ENCODE measurements at regions not wholly inside any gene's neighbourhood (a gene's known extent, or its start where the extent isn't known, plus 50 kb on each side); places are given as distances from the start of the nearest gene placed in this dataset.

DNA sequence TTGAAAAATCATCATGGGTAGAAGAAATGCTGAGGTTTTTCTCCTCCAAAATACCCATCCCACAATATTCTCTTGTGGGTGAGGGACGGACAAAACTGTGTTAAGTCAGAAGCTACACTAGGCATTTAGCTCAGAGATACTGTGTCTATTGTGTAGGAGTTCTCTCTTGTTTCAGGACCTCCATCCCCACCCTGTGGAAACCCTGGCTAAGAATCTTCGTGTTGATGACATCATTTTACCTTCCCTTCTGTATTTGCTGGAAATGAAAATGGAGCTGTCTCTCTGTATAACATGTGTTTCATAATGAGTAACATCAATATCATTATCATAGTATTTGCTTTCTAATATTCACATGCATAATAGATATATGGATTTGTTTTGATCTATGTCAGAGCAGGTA, 1193.0 kb upstream of the CITED2 start:
- Histone ChIP-seq H3K27ac (no peak overlapping the region), H4K20me1 (ENCODE audit: insufficient read depth, poor library complexity, severe bottlenecking) (no peaks in the 10 kb centered on the region), H3K4me1 (ENCODE audit: insufficient read depth) (no peaks in the 10 kb centered on the region), H3K36me3 (replicated peaks; ENCODE audit: insufficient read depth, low read depth) (no peaks in the 10 kb centered on the region), H3K4me3 (no peak overlapping the region), H3K79me2 (no peaks in the 10 kb centered on the region), H3K9me3 (ENCODE audit: low read depth) (no peaks in the 10 kb centered on the region), H3K9me2 (replicated peaks; ENCODE audit: insufficient read depth) (no peaks in the 10 kb centered on the region), H3K4me2 (no peak overlapping the region), H3K27me3 (no peaks in the 10 kb centered on the region), H2AFZ (no peak overlapping the region)
- WGBS (ENCODE audit: low lambda C conversion rate, missing lambda C conversion rate), result 73% methylated on average over 2 of the region's 2 CpGs
- TF ChIP-seq CTCF (IDR thresholded peaks at IDR 0.05; ENCODE audit: poor library complexity) (no peak), EZH2phosphoT487 (IDR thresholded peaks at IDR 0.05; ENCODE audit: low read depth, severe bottlenecking, unreplicated experiment) (no peak), EZH2 (IDR thresholded peaks at IDR 0.05; ENCODE audit: borderline replicate concordance) (no peak)
- no peak for DNase-seq (ENCODE audit: low spot score)

DNA sequence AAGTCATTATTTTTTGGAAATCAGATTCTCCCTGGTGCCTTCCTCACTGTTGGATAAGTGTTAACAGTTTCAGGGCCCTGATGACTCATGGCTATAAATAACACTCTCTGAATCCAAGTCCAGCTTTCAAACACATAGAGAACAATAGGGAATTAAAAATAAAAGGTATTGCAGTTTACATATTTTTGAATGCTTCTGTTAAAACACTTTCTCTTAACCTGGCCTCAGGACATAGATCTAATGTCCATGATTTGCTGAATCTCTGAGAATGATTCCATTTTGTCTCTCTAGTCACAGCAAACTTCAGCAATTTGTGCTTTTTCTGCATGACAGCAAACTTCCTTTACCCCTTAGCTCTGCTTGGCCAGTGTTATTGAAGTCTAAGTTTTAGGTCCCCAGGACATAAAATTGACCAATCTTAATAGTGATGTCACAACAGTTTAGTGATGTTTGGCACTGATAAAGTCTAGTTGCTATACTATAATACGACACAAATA, 1192.4 kb upstream of the CITED2 start:
- no peaks in the 10 kb centered on the region for H3K79me2 ChIP-seq
- no peaks in the 10 kb centered on the region for H3K27me3 ChIP-seq
- no peaks in the 10 kb centered on the region for H3K36me3 ChIP-seq (replicated peaks; ENCODE audit: insufficient read depth, low read depth)
- H3K9me2 ChIP-seq (replicated peaks; ENCODE audit: insufficient read depth), result no peaks in the 10 kb centered on the region
- no peak overlapping the region for H3K4me3 ChIP-seq
- WGBS (ENCODE audit: low lambda C conversion rate, missing lambda C conversion rate), result 87% methylated on average over 1 of the region's 1 CpG
- H3K4me1 ChIP-seq (ENCODE audit: insufficient read depth), result no peaks in the 10 kb centered on the region
- H3K4me2 ChIP-seq, result no peak overlapping the region
- TF ChIP-seq CTCF (IDR thresholded peaks at IDR 0.05; ENCODE audit: poor library complexity), result no peak
- no peak for TF ChIP-seq EZH2phosphoT487 (IDR thresholded peaks at IDR 0.05; ENCODE audit: low read depth, severe bottlenecking, unreplicated experiment)
- TF ChIP-seq EZH2 (IDR thresholded peaks at IDR 0.05; ENCODE audit: borderline replicate concordance), result no peak
- no peaks in the 10 kb centered on the region for H4K20me1 ChIP-seq (ENCODE audit: insufficient read depth, poor library complexity, severe bottlenecking)
- H3K27ac ChIP-seq, result no peak overlapping the region
- H3K9me3 ChIP-seq (ENCODE audit: low read depth), result no peaks in the 10 kb centered on the region
- DNase-seq (ENCODE audit: low spot score), result peak; percentile 11
- no peak overlapping the region for H2AFZ ChIP-seq

DNA sequence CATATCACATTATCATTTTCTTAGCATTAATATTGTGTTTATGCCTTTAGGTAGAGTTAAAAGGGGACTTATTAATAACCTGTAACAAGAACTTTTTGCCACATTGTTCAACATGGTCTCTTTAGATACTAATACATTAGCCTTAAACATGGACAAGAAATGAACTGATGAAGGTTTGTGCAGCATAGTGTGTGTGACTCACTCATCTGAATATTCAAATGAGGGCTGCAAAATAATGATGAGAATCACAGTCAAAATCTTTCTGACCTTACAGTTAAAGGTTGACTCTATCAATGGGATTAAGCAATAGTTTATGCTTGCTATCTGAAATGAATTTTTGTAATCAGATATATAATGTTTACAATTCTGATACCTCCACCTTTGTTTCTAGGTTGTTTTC, 1189.3 kb upstream of the CITED2 start:
- Histone ChIP-seq H3K4me2 (no peak overlapping the region), H4K20me1 (ENCODE audit: insufficient read depth, poor library complexity, severe bottlenecking) (no peaks in the 10 kb centered on the region), H3K9me2 (replicated peaks; ENCODE audit: insufficient read depth) (no peaks in the 10 kb centered on the region), H3K79me2 (no peaks in the 10 kb centered on the region), H3K27me3 (no peaks in the 10 kb centered on the region), H3K4me3 (no peak overlapping the region), H3K36me3 (replicated peaks; ENCODE audit: insufficient read depth, low read depth) (no peaks in the 10 kb centered on the region), H3K9me3 (ENCODE audit: low read depth) (no peaks in the 10 kb centered on the region), H2AFZ (no peak overlapping the region), H3K4me1 (ENCODE audit: insufficient read depth) (no peaks in the 10 kb centered on the region), H3K27ac (no peak overlapping the region)
- no peak for TF ChIP-seq CTCF (IDR thresholded peaks at IDR 0.05; ENCODE audit: poor library complexity)
- TF ChIP-seq EZH2phosphoT487 (IDR thresholded peaks at IDR 0.05; ENCODE audit: low read depth, severe bottlenecking, unreplicated experiment), result no peak
- no peak for TF ChIP-seq EZH2 (IDR thresholded peaks at IDR 0.05; ENCODE audit: borderline replicate concordance)
- DNase-seq (ENCODE audit: low spot score), result no peak

DNA sequence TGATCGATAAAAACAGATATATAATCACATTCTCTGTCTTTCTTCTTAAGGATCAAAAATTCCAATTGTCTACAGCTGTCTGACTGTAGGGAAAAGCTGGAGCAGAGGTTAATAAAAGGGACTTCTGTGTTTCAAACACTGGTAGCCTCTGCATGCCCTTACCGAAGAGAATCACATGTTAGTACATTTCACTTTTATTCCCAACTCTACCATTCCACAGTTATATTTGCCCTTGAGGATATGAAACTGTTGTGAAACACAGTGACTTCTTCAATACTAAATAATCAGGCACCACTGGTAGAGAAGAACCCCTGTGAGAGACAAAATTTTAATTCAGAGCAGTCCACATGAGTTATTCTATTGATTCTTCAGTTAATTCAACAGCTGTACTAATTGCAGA, 1187.3 kb upstream of the CITED2 start:
- no peaks in the 10 kb centered on the region for H3K9me3 ChIP-seq (ENCODE audit: low read depth)
- no peak overlapping the region for H3K27ac ChIP-seq
- no peaks in the 10 kb centered on the region for H3K27me3 ChIP-seq
- no peak overlapping the region for H3K4me2 ChIP-seq
- no peak overlapping the region for H2AFZ ChIP-seq
- no peaks in the 10 kb centered on the region for H4K20me1 ChIP-seq (ENCODE audit: insufficient read depth, poor library complexity, severe bottlenecking)
- no peak for DNase-seq (ENCODE audit: low spot score)
- H3K4me3 ChIP-seq, result no peak overlapping the region
- H3K9me2 ChIP-seq (replicated peaks; ENCODE audit: insufficient read depth), result no peaks in the 10 kb centered on the region
- 93% methylated on average over 2 of the region's 2 CpGs for WGBS (ENCODE audit: low lambda C conversion rate, missing lambda C conversion rate)
- no peaks in the 10 kb centered on the region for H3K79me2 ChIP-seq
- H3K36me3 ChIP-seq (replicated peaks; ENCODE audit: insufficient read depth, low read depth), result no peaks in the 10 kb centered on the region
- no peaks in the 10 kb centered on the region for H3K4me1 ChIP-seq (ENCODE audit: insufficient read depth)
- TF ChIP-seq EZH2phosphoT487 (IDR thresholded peaks at IDR 0.05; ENCODE audit: low read depth, severe bottlenecking, unreplicated experiment) (no peak), EZH2 (IDR thresholded peaks at IDR 0.05; ENCODE audit: borderline replicate concordance) (no peak), CTCF (IDR thresholded peaks at IDR 0.05; ENCODE audit: poor library complexity) (no peak)

Data from hepatocyte (in vitro differentiated cells).